Activated naive CD8-positive, alpha-beta T cell treated with anti-CD3 and anti-CD28 coated beads, Interleukin-2, amount 10 ng/mL, durations not matched to agents 7 days and 5 days (primary cell): ENCODE measurements at regions not wholly inside any gene's neighbourhood (a gene's known extent, or its start where the extent isn't known, plus 50 kb on each side); places are given as distances from the start of the nearest gene placed in this dataset.

Experiments used
- ATAC-seq: fragments of 150-1000 bp; cut with Tn5 transposase; one replicate; pipeline ENCODE4 v1.10.0; 2021; ENCODE audit warnings: low read depth, moderate library complexity
- POLR2A ChIA-PET: fragments of 350-600 bp; sonication (Branson Sonifier 250); formaldehyde crosslinking; loops from one replicate; lab custom pipeline; 2021; ENCODE audit warnings: antibody characterized with exemption; lab: Charles Lee
- DNase-seq: peaks from one replicate; pipeline ENCODE4 v3.0.0; 2021
- H3K27ac Mint-ChIP-seq: one replicate; pipeline ENCODE4 v1.8.0; 2022; ENCODE audit warnings: mild to moderate bottlenecking, mixed read lengths
- H3K27me3 Mint-ChIP-seq: one replicate; pipeline ENCODE4 v1.8.0; 2022; ENCODE audit warnings: mild to moderate bottlenecking, moderate library complexity, mixed read lengths
- H3K36me3 Mint-ChIP-seq: one replicate; pipeline ENCODE4 v1.8.0; 2021; ENCODE audit warnings: mild to moderate bottlenecking, mixed read lengths
- H3K4me1 Mint-ChIP-seq: one replicate; pipeline ENCODE4 v1.8.0; 2021; ENCODE audit warnings: mixed read lengths
- H3K4me3 Mint-ChIP-seq: one replicate; pipeline ENCODE4 v1.8.0; 2022; ENCODE audit warnings: mild to moderate bottlenecking, moderate library complexity, mixed read lengths
- H3K9me3 Mint-ChIP-seq: one replicate; pipeline ENCODE4 v1.8.0; 2021; ENCODE audit warnings: mixed read lengths

GRCh38 chr20:59376109-59376841 is 75.9 kb downstream of the EDN3 start:
- Mint-ChIP-seq H3K27ac (no peak overlapping the region), H3K4me1 (peaks cover 8% of the 10 kb centered on the region), H3K36me3 (no peaks in the 10 kb centered on the region), H3K9me3 (no peaks in the 10 kb centered on the region), H3K4me3 (no peak overlapping the region), H3K27me3 (peaks cover 17% of the 10 kb centered on the region)
- POLR2A ChIA-PET: no interaction called here
- no peak for DNase-seq
- ATAC-seq: no peak

- POLR2A ChIA-PET: no interaction called here
Observed at GRCh38 chr20:59376998-59377397, 76.6 kb downstream of the EDN3 start.

GRCh38 chr20:59377842-59378241 is 77.4 kb downstream of the EDN3 start:
- POLR2A ChIA-PET: no interaction called here
- ATAC-seq: no peak
- no peak for DNase-seq
- no peaks in the 10 kb centered on the region for H3K36me3 Mint-ChIP-seq
- H3K9me3 Mint-ChIP-seq: no peaks in the 10 kb centered on the region
- no peak overlapping the region for H3K27ac Mint-ChIP-seq
- peaks cover 8% of the 10 kb centered on the region for H3K4me1 Mint-ChIP-seq
- peaks cover 17% of the 10 kb centered on the region for H3K27me3 Mint-ChIP-seq
- no peak overlapping the region for H3K4me3 Mint-ChIP-seq

More at GRCh38 chr20:59376998-59377397, 76.6 kb downstream of the EDN3 start:
- ATAC-seq (no peak), DNase-seq (no peak)
- no peaks in the 10 kb centered on the region for H3K9me3 Mint-ChIP-seq
- peaks cover 17% of the 10 kb centered on the region for H3K27me3 Mint-ChIP-seq
- peaks cover 8% of the 10 kb centered on the region for H3K4me1 Mint-ChIP-seq
- no peak overlapping the region for H3K4me3 Mint-ChIP-seq
- no peaks in the 10 kb centered on the region for H3K36me3 Mint-ChIP-seq
- no peak overlapping the region for H3K27ac Mint-ChIP-seq

GRCh38 chr20:59378396-59378795 is 78.0 kb downstream of the EDN3 start:
- Mint-ChIP-seq H3K27me3 (peaks cover 16% of the 10 kb centered on the region), H3K4me3 (no peak overlapping the region), H3K27ac (no peak overlapping the region), H3K9me3 (no peaks in the 10 kb centered on the region), H3K36me3 (no peaks in the 10 kb centered on the region), H3K4me1 (peaks cover 8% of the 10 kb centered on the region)
- POLR2A ChIA-PET: no interaction called here
- no peak for DNase-seq
- no peak for ATAC-seq

- POLR2A ChIA-PET: no interaction called here
- no peaks in the 10 kb centered on the region for H3K36me3 Mint-ChIP-seq
- ATAC-seq (no peak), DNase-seq (no peak)
- no peaks in the 10 kb centered on the region for H3K9me3 Mint-ChIP-seq
- peaks cover 11% of the 10 kb centered on the region for H3K27me3 Mint-ChIP-seq
- no peak overlapping the region for H3K27ac Mint-ChIP-seq
- no peak overlapping the region for H3K4me3 Mint-ChIP-seq
- peaks cover 8% of the 10 kb centered on the region for H3K4me1 Mint-ChIP-seq
Observed at GRCh38 chr20:59378966-59379365, 78.6 kb downstream of the EDN3 start.

- Mint-ChIP-seq H3K9me3 (no peaks in the 10 kb centered on the region), H3K4me1 (peaks cover 12% of the 10 kb centered on the region), H3K27me3 (peaks cover 6% of the 10 kb centered on the region), H3K36me3 (no peaks in the 10 kb centered on the region), H3K4me3 (no peak overlapping the region), H3K27ac (no peak overlapping the region)
- POLR2A ChIA-PET: no interaction called here
- ATAC-seq (no peak), DNase-seq (no peak)
Observed at GRCh38 chr20:59381689-59382088, 81.3 kb downstream of the EDN3 start.

- no peaks in the 10 kb centered on the region for H3K36me3 Mint-ChIP-seq
- DNase-seq (no peak), ATAC-seq (no peak)
- peaks cover 6% of the 10 kb centered on the region for H3K27me3 Mint-ChIP-seq
- H3K27ac Mint-ChIP-seq: no peak overlapping the region
- no peaks in the 10 kb centered on the region for H3K9me3 Mint-ChIP-seq
- H3K4me3 Mint-ChIP-seq: no peak overlapping the region
- peaks cover 7% of the 10 kb centered on the region for H3K4me1 Mint-ChIP-seq
- POLR2A ChIA-PET: no interaction called here
Observed at GRCh38 chr20:59382157-59382725, 81.8 kb downstream of the EDN3 start.

- Mint-ChIP-seq H3K9me3 (no peaks in the 10 kb centered on the region), H3K27ac (no peak overlapping the region), H3K27me3 (peaks cover 6% of the 10 kb centered on the region), H3K4me1 (peaks cover 7% of the 10 kb centered on the region), H3K4me3 (no peak overlapping the region), H3K36me3 (no peaks in the 10 kb centered on the region)
- POLR2A ChIA-PET: no interaction called here
- no peak for DNase-seq
- ATAC-seq: no peak
Observed at GRCh38 chr20:59382907-59383306, 82.5 kb downstream of the EDN3 start.

GRCh38 chr20:59385038-59385437 is 84.6 kb downstream of the EDN3 start:
- Mint-ChIP-seq H3K9me3 (no peaks in the 10 kb centered on the region), H3K27me3 (peaks cover 2% of the 10 kb centered on the region), H3K4me1 (peaks cover 5% of the 10 kb centered on the region), H3K4me3 (no peak overlapping the region), H3K36me3 (no peaks in the 10 kb centered on the region), H3K27ac (no peak overlapping the region)
- ATAC-seq (peak; percentile 28), DNase-seq (no peak)
- POLR2A ChIA-PET: no interaction called here

GRCh38 chr20:59385480-59385879 is 85.1 kb downstream of the EDN3 start:
- H3K4me1 Mint-ChIP-seq: peaks cover 5% of the 10 kb centered on the region
- no peak overlapping the region for H3K27ac Mint-ChIP-seq
- no peaks in the 10 kb centered on the region for H3K27me3 Mint-ChIP-seq
- ATAC-seq: peak; percentile 87
- H3K9me3 Mint-ChIP-seq: no peaks in the 10 kb centered on the region
- DNase-seq: no peak
- no peaks in the 10 kb centered on the region for H3K36me3 Mint-ChIP-seq
- POLR2A ChIA-PET: no interaction called here
- H3K4me3 Mint-ChIP-seq: peak overlapping the region; percentile 22

GRCh38 chr20:59386809-59387208 is 86.4 kb downstream of the EDN3 start:
- Mint-ChIP-seq H3K27ac (no peak overlapping the region), H3K9me3 (no peaks in the 10 kb centered on the region), H3K4me3 (no peak overlapping the region), H3K4me1 (peaks cover 5% of the 10 kb centered on the region), H3K36me3 (no peaks in the 10 kb centered on the region), H3K27me3 (no peaks in the 10 kb centered on the region)
- DNase-seq: no peak
- POLR2A ChIA-PET: no interaction called here
- no peak for ATAC-seq

GRCh38 chr20:59387891-59388290 is 87.5 kb downstream of the EDN3 start:
- ATAC-seq: no peak
- Mint-ChIP-seq H3K9me3 (no peaks in the 10 kb centered on the region), H3K27ac (no peak overlapping the region), H3K27me3 (no peaks in the 10 kb centered on the region), H3K36me3 (no peaks in the 10 kb centered on the region), H3K4me3 (no peak overlapping the region), H3K4me1 (peaks cover 5% of the 10 kb centered on the region)
- POLR2A ChIA-PET: no interaction called here
- no peak for DNase-seq

GRCh38 chr20:59388402-59388801 is 88.0 kb downstream of the EDN3 start:
- Mint-ChIP-seq H3K9me3 (no peaks in the 10 kb centered on the region), H3K36me3 (no peaks in the 10 kb centered on the region), H3K4me3 (no peak overlapping the region), H3K27ac (no peak overlapping the region), H3K27me3 (peaks cover 3% of the 10 kb centered on the region), H3K4me1 (peaks cover 5% of the 10 kb centered on the region)
- POLR2A ChIA-PET: no interaction called here
- no peak for ATAC-seq
- DNase-seq: no peak

GRCh38 chr20:59390437-59390836 is 90.0 kb downstream of the EDN3 start:
- POLR2A ChIA-PET: no interaction called here
- Mint-ChIP-seq H3K27ac (no peak overlapping the region), H3K4me3 (no peak overlapping the region)

More at GRCh38 chr20:59390437-59390836, 90.0 kb downstream of the EDN3 start:
- ATAC-seq: no peak
- Mint-ChIP-seq H3K36me3 (no peaks in the 10 kb centered on the region), H3K27me3 (peaks cover 7% of the 10 kb centered on the region), H3K9me3 (no peaks in the 10 kb centered on the region), H3K4me1 (peaks cover 2% of the 10 kb centered on the region)
- DNase-seq: no peak
